GM21390 (cell line): ENCODE measurements at regions not wholly inside any gene's neighbourhood (a gene's known extent, or its start where the extent isn't known, plus 50 kb on each side); places are given as distances from the start of the nearest gene placed in this dataset.

Source experiments
- ATAC-seq: cut with Tn5 transposase; IDR thresholded peaks from one replicate; pipeline ENCODE4 v1.9.1; 2021; ENCODE audit not compliant: unreplicated experiment

GRCh38 chr14:54306806-54307205 lies 90.0 kb upstream of the CDKN3 start:
- no peak for ATAC-seq

- ATAC-seq: no peak
These were observed 87.2 kb upstream of the CDKN3 start for GRCh38 chr14:54309615-54310014.

GRCh38 chr14:54310151-54310850 lies 86.5 kb upstream of the CDKN3 start:
- no peak for ATAC-seq

GRCh38 chr14:54310851-54311228 lies 86.0 kb upstream of the CDKN3 start:
- ATAC-seq: no peak

- no peak for ATAC-seq
These were observed 84.5 kb upstream of the CDKN3 start for GRCh38 chr14:54312166-54312801.

- no peak for ATAC-seq
These were observed 82.3 kb upstream of the CDKN3 start for GRCh38 chr14:54314365-54315104.

DNA sequence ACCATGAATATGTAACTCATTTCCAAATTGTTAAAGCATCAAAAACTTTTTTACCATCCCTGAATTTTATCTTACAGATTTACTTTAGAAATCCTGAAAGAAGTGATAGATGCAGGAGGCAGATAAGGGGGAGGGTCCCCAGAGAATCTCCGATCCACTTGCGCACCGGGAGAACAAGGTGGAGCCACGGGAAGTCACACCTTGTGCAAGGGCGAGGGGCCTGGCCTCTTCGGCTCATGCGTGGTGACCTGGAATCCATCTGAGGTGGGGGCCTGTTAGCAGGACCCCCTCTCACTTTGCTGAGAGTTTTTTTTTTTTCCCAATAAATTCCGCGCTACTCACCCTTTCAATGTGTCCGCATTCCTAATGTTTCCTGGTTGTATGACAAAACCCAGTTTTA lies 80.2 kb upstream of the CDKN3 start:
- no peak for ATAC-seq

DNA sequence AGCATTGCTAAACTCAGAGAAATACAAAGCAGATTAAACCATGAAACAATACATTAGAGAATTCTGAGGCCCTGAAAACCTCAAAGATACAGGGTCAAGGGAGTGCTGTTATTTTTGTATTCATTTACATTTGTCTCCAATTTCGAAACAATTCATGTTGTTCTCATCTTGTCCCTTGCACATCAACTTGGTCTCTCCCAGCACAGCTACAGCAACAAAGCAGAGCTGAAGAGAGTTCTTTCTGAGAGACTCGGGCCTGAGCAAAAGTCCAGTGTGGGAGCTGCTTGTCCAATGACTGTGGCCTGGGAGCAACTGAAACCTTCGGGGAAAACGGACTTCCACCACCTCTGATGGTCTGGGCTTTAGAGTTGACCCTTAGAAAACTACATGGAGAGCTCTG lies 79.4 kb upstream of the CDKN3 start:
- ATAC-seq: no peak

- no peak for ATAC-seq
These were observed 74.6 kb upstream of the CDKN3 start for GRCh38 chr14:54322246-54322645.

DNA sequence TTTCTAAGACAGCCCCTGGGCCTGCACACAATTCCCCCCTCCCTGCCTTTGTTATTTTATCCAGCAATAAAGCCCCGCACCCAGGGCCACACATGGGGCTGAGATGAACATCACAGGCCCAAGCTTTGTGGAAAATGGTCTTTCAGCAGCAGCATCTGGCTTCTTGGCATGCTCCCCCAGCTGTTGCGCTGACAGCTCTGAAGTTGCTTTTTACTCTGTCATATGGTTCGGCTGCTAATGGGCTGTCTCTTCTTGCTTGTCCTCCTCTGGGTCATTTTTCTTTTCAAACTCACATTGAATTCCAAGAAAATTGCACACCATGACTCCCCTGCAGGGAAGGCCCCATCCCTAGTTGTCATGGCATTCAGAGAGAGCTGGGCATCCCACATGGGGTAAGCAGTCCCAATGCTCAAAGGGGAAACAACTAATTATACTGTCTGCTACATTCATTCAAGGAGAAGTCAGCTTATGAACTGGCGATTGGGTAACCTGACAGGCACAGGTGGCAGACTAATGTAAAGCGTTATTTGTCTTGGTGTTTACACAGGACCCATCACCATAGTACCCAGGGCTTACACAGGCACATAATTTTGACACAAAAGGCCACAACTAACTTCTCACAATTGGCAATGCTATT lies 74.0 kb upstream of the CDKN3 start:
- ATAC-seq: no peak

DNA sequence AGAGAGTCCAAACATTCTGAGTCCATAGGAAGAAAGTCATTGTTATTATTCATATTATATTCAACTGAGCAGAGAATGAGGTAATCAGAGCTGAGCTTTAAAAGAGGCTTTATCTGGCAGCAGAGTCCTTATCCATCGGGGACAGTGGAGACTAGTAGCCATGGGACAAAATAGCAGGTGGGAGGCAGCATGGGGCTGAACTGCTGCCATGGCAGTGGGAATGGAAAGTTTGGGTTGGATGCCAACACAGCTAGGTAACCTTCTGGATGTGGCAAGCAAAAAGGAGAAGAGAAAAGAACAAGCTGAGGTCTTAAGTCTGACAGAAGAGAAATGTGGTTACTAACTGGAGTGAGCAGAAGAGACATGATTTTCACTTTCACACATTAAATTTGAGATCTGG lies 71.0 kb upstream of the CDKN3 start:
- no peak for ATAC-seq

DNA sequence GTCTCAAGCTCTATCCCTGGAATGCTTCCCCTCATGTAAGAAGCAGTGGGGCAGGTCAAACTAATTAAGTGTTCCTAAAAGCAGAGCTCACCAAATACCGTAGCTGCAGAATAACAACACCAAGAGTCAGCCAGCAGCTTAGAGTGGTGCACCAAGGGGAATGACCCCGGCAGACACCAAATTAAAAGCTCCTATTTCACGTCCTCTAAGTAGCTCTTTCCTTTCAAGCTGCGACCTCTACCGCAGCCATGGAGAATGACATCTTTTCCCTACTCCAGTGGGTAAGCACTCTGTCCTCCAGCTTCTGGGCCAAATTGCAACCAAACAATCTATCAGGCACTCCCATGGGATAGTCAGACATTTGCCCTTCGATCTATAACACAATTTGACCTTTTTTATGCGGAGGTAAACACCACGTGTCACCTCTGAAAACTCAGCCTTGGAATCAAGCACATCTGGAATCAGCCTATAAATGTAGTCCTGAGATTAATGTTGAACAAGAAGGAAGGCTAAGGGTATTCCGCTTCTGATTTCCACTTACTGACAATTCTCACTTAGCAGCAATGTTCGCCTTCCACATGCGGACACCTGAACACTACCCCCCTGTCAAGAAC lies 67.6 kb upstream of the CDKN3 start:
- ATAC-seq: no peak

DNA sequence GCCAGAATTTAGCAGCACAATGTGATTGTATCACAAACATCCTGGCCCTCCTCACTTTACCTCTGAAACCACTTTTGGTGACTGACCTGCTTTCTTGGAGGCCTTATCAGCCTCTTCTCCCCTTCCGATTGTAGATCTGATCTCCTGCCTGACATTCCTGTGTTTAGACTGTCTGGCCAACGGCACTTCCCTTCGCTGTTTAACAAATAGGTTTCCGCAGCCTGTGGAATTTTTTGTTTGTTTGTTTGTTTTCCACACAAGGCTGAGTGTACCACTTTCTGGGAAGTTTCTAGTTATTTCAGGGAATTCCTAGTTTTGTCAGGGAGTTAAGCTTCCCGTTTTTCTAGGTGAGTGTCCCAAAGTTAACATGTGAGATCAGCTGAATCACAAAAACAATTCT lies 65.9 kb upstream of the CDKN3 start:
- no peak for ATAC-seq

- no peak for ATAC-seq
These were observed 65.3 kb upstream of the CDKN3 start for GRCh38 chr14:54331516-54331915.

- ATAC-seq: no peak
These were observed 64.3 kb upstream of the CDKN3 start for GRCh38 chr14:54332490-54332889.

- ATAC-seq: no peak
These were observed 63.3 kb upstream of the CDKN3 start for GRCh38 chr14:54333511-54333910.

DNA sequence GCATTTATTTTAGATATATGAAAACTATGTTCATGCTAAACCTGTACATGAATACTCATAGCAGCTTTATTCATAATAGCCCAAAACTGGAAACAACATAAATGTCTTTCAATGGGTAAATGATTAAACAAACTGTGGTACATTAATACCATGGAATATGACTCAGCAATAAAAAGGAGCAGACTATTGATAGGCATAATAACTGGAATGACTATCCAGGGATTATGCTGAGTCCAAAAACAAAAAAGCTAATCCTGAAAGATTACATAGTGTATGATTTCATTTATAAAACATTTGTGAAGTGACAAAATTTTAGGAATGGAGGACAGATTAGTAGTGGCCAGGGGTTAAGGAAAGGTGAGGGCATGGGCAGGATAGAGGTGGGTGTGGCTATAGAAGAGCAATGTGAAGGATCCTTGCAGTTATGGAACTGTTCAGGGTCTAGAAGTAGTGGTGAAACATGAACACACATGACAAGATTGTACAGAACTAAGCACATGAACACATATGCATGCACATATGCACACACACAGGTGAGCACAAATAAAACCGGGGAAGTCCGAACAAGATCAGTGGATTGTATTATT lies 61.1 kb upstream of the CDKN3 start:
- no peak for ATAC-seq

- no peak for ATAC-seq
These were observed 59.5 kb upstream of the CDKN3 start for GRCh38 chr14:54337314-54337713.

- ATAC-seq: no peak
These were observed 58.0 kb upstream of the CDKN3 start for GRCh38 chr14:54338696-54339317.

DNA sequence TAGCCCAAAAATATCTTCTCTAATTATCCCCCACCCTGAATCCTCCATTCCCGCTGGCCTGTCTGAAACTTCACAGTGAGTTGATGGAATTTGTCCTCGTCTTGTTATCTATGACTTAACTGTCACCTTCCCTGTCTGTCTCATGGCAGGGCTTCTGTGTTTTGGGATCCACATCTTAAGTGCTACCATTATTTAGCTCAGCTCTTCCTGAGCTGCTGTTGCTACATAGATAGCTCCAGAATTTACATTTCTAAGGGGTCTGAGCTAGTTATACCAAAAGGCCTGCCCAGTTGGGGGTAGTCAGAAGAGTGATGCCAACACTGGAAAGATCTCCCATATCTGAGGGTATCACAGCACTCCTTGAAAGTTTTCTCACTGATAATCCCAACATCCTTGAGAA lies 57.0 kb upstream of the CDKN3 start:
- no peak for ATAC-seq

GRCh38 chr14:54342806-54343205 lies 54.0 kb upstream of the CDKN3 start:
- no peak for ATAC-seq
